H1 (cell line): ENCODE measurements at regions not wholly inside any gene's neighbourhood (a gene's known extent, or its start where the extent isn't known, plus 50 kb on each side); places are given as distances from the start of the nearest gene placed in this dataset.
A peak's percentile ranks its signal among the peaks of the same experiment; 100 is the strongest.

Experiments used
- CTCF ChIA-PET: fragments of 300-600 bp; sonication (Branson Sonifier 250); formaldehyde crosslinking; loops from one replicate; lab custom pipeline; 2021; ENCODE audit not compliant: partially characterized antibody; lab: Charles Lee
- POLR2A ChIA-PET: fragments of 300-600 bp; sonication (Branson Sonifier 250); formaldehyde crosslinking; loops from one replicate; lab custom pipeline; 2021; ENCODE audit warnings: inconsistent platforms; ENCODE audit not compliant: partially characterized antibody; lab: Charles Lee
- DNase-seq, 2 experiments: peaks; one replicate each; pipeline versions ENCODE4 v3.0.0 to v3.0.0-alpha.2; 2010 to 2022; ENCODE audit warnings: low spot score in 2 of 2, low read depth in 1 of 2, mixed read lengths in 1 of 2
- FAIRE-seq: peaks from 2 replicates; lab custom pipeline; 2011; peaks lifted over from hg19 to GRCh38; lab: Jason Lieb, UNC
- H2AFZ ChIP-seq: 2 replicates; pipeline ENCODE4 v1.8.1; 2012; ENCODE audit warnings: low read length, inconsistent platforms
- H2AK5ac ChIP-seq: 2 replicates; pipeline ENCODE4 v1.6.1; 2013; ENCODE audit warnings: low read depth, low read length
- H2BK120ac ChIP-seq: replicated peaks from 2 replicates; pipeline ENCODE3; 2013; ENCODE audit warnings: low read depth, low read length, inconsistent platforms
- H2BK12ac ChIP-seq: 2 replicates; pipeline ENCODE4 v1.6.1; 2013; ENCODE audit warnings: low read depth, low read length
- H2BK15ac ChIP-seq: 2 replicates; pipeline ENCODE4 v1.6.1; 2013; ENCODE audit warnings: low read length
- H2BK20ac ChIP-seq: 2 replicates; pipeline ENCODE4 v1.6.1; 2013; ENCODE audit warnings: low read length
- H2BK5ac ChIP-seq: 2 replicates; pipeline ENCODE4 v1.6.1; 2013; ENCODE audit warnings: low read depth, low read length
- H3K14ac ChIP-seq: 2 replicates; pipeline ENCODE4 v1.6.1; 2013; ENCODE audit warnings: inconsistent platforms; ENCODE audit not compliant: insufficient read length
- H3K18ac ChIP-seq: 2 replicates; pipeline ENCODE4 v1.6.1; 2013; ENCODE audit warnings: low read length; ENCODE audit errors: extremely low read depth
- H3K23ac ChIP-seq: 2 replicates; pipeline ENCODE4 v1.6.1; 2013; ENCODE audit warnings: inconsistent platforms; ENCODE audit not compliant: insufficient read length
- H3K23me2 ChIP-seq: 2 replicates; pipeline ENCODE4 v1.6.1; 2013; ENCODE audit warnings: low read depth, low read length
- H3K27ac ChIP-seq: 2 replicates; pipeline ENCODE4 v1.6.1; 2011; ENCODE audit warnings: low read depth, low read length, inconsistent platforms
- H3K27me3 ChIP-seq, 4 experiments: replicated peaks in 1 of 4; 1 replicate in 1 of 4; 2 replicates in 3 of 4; pipeline versions ENCODE4 v1.6.1 to v1.8.1; 2011 to 2013; ENCODE audit warnings: low read length in 3 of 4, mild to moderate bottlenecking in 3 of 4, inconsistent platforms in 2 of 4, mixed read lengths in 2 of 4, moderate library complexity in 1 of 4; ENCODE audit not compliant: control insufficient read depth in 3 of 4, insufficient read depth in 3 of 4; ENCODE audit errors: extremely low read depth in 1 of 4
- H3K36me3 ChIP-seq, 4 experiments: 2 replicates each; pipeline versions ENCODE4 v1.6.1 to v1.8.1; 2011 to 2013; ENCODE audit warnings: mild to moderate bottlenecking in 4 of 4, low read length in 3 of 4, moderate library complexity in 2 of 4, control low read depth in 1 of 4, inconsistent platforms in 1 of 4; ENCODE audit not compliant: insufficient read depth in 4 of 4, control insufficient read depth in 2 of 4
- H3K4ac ChIP-seq: replicated peaks from 2 replicates; pipeline ENCODE3; 2013; ENCODE audit warnings: low read length, low read depth, mixed read lengths, inconsistent platforms; ENCODE audit not compliant: insufficient read length
- H3K4me1 ChIP-seq, 4 experiments: replicated peaks in 1 of 4; 1 replicate in 1 of 4; 2 replicates in 3 of 4; pipeline versions ENCODE4 v1.6.1 to v1.8.1; 2011 to 2013; ENCODE audit warnings: low read length in 3 of 4, inconsistent platforms in 2 of 4, mixed read lengths in 1 of 4; ENCODE audit not compliant: insufficient read depth in 4 of 4, control insufficient read depth in 3 of 4
- H3K4me2 ChIP-seq, 2 experiments: 2 replicates each; pipeline versions ENCODE4 v1.6.1 to v1.8.1; 2011 to 2013; ENCODE audit warnings: low read depth in 2 of 2, low read length in 2 of 2, control low read depth in 1 of 2, inconsistent platforms in 1 of 2, mild to moderate bottlenecking in 1 of 2; ENCODE audit not compliant: insufficient read depth in 1 of 2
- H3K4me3 ChIP-seq, 4 experiments: fragments of 200-600, 300-600 bp in 1 of 4; sonication (generic), shearing (Covaris generic), sonication (Bioruptor Twin) in 1 of 4; 2 replicates each; pipeline versions ENCODE4 v1.5.1 to v1.8.1; 2011 to 2016; ENCODE audit warnings: low read length in 4 of 4, low read depth in 3 of 4, control low read depth in 2 of 4, inconsistent platforms in 2 of 4, mild to moderate bottlenecking in 2 of 4, mixed read lengths in 1 of 4, moderate library complexity in 1 of 4; ENCODE audit not compliant: insufficient read depth in 2 of 4; ENCODE audit errors: extremely low read depth in 1 of 4
- H3K56ac ChIP-seq: replicated peaks from 2 replicates; pipeline ENCODE3; 2013; ENCODE audit warnings: low read depth, mild to moderate bottlenecking, mixed read lengths, low read length, inconsistent platforms; ENCODE audit not compliant: insufficient read length
- H3K79me1 ChIP-seq: 2 replicates; pipeline ENCODE4 v1.6.1; 2013; ENCODE audit warnings: low read depth, low read length, control low read depth
- H3K79me2 ChIP-seq, 2 experiments: 2 replicates each; pipeline versions ENCODE4 v1.6.1 to v1.8.1; 2012 to 2013; ENCODE audit warnings: low read length in 2 of 2, mild to moderate bottlenecking in 2 of 2, inconsistent platforms in 1 of 2; ENCODE audit not compliant: insufficient read depth in 2 of 2, control insufficient read depth in 1 of 2
- H3K9ac ChIP-seq, 4 experiments: replicated peaks in 1 of 4; 1 replicate in 1 of 4; 2 replicates in 3 of 4; pipeline versions ENCODE4 v1.6.1 to v1.8.1; 2011 to 2013; ENCODE audit warnings: low read depth in 3 of 4, low read length in 3 of 4, control low read depth in 2 of 4, mild to moderate bottlenecking in 2 of 4, moderate library complexity in 2 of 4, inconsistent platforms in 1 of 4; ENCODE audit errors: extremely low read depth in 1 of 4
- H3K9me3 ChIP-seq, 2 experiments: 2 replicates each; pipeline versions ENCODE4 v1.6.1 to v1.8.1; 2012 to 2013; ENCODE audit warnings: mild to moderate bottlenecking in 2 of 2, moderate library complexity in 2 of 2, control low read depth in 1 of 2, inconsistent platforms in 1 of 2, low read depth in 1 of 2, low read length in 1 of 2, mixed read lengths in 1 of 2; ENCODE audit not compliant: insufficient read depth in 2 of 2
- H4K20me1 ChIP-seq, 2 experiments: replicated peaks in 1 of 2; 2 replicates each; pipeline versions ENCODE3 to v1.8.1; 2011 to 2013; ENCODE audit warnings: inconsistent platforms in 2 of 2, low read length in 2 of 2, mild to moderate bottlenecking in 1 of 2; ENCODE audit not compliant: insufficient read depth in 2 of 2, control insufficient read depth in 1 of 2
- H4K5ac ChIP-seq: 2 replicates; pipeline ENCODE4 v1.6.1; 2013; ENCODE audit warnings: low read length, low read depth, mixed read lengths, inconsistent platforms; ENCODE audit not compliant: insufficient read length
- H4K8ac ChIP-seq: 2 replicates; pipeline ENCODE4 v1.8.0; 2013; ENCODE audit warnings: mild to moderate bottlenecking, moderate library complexity, low read length, inconsistent platforms; ENCODE audit not compliant: insufficient read depth; ENCODE audit errors: extremely low read depth
- H4K91ac ChIP-seq: replicated peaks from 2 replicates; pipeline ENCODE3; 2013; ENCODE audit warnings: low read length, mixed read lengths, inconsistent platforms; ENCODE audit not compliant: insufficient read length
- CEBPB ChIP-seq: IDR thresholded peaks from 2 replicates; pipeline ENCODE4 v1.6.1; 2012; ENCODE audit warnings: low read depth, low read length
- HDAC2 ChIP-seq, 2 experiments: fragments of 300-600 bp in 1 of 2; sonication (generic) in 1 of 2; IDR thresholded peaks; 2 replicates each; pipeline ENCODE4 v1.6.1; 2011 to 2012; ENCODE audit warnings: low read depth in 2 of 2, low read length in 2 of 2, mild to moderate bottlenecking in 2 of 2, moderate library complexity in 2 of 2, borderline replicate concordance in 1 of 2, inconsistent platforms in 1 of 2
- JUND ChIP-seq: IDR thresholded peaks from 2 replicates; pipeline ENCODE4 v1.6.1; 2011; ENCODE audit warnings: mild to moderate bottlenecking, improper control_type of control experiment, low read length
- SUZ12 ChIP-seq: fragments of 200-600 bp; sonication (generic); IDR thresholded peaks from 2 replicates; pipeline ENCODE4 v1.6.1; 2012; ENCODE audit warnings: mild to moderate bottlenecking, inconsistent platforms, low read length, moderate library complexity, mixed read lengths
- TEAD4 ChIP-seq: IDR thresholded peaks from 2 replicates; pipeline ENCODE4 v1.6.1; 2012; ENCODE audit warnings: low read depth, low read length, inconsistent platforms, mixed read lengths
- WGBS, 2 experiments: shearing (Covaris generic) in 1 of 2; methylation state at CpG; one replicate each; pipeline versions ENCODE4 v1.1.6 to v1.1.7; 2013 to 2015; ENCODE audit warnings: low lambda C conversion rate in 2 of 2, mixed read lengths in 2 of 2, inconsistent platforms in 1 of 2, low coverage in 1 of 2, missing lambda C conversion rate in 1 of 2; ENCODE audit not compliant: insufficient replicate concordance in 2 of 2, insufficient coverage in 1 of 2, insufficient read length in 1 of 2; ENCODE audit errors: extremely low coverage in 1 of 2, missing lambda C conversion rate in 1 of 2; 5-methylcytosine and 5-hydroxymethylcytosine counted together

GRCh38 chr2:53104263-53104662 lies 663.3 kb upstream of the CHAC2 start:
- H3K27ac ChIP-seq = no peak overlapping the region
- no peak overlapping the region for H3K23ac ChIP-seq
- no peak overlapping the region for H2AK5ac ChIP-seq
- no peak overlapping the region for H2BK120ac ChIP-seq
- H3K4me2 ChIP-seq = peak overlapping the region in 1 of 2 experiments; percentile 22; a peak in 1 of 4 replicates
- peaks cover 0 to 3% (median 0%) of the 10 kb centered on the region in 4 experiments; a peak in 2 of 7 replicates for H3K4me1 ChIP-seq
- no peak overlapping the region for H4K5ac ChIP-seq
- H3K4ac ChIP-seq = no peak overlapping the region
- H3K36me3 ChIP-seq = no peaks in the 10 kb centered on the region
- no peaks in the 10 kb centered on the region for H3K27me3 ChIP-seq
- DNase-seq (peak in 1 of 2 experiments; percentile 7), FAIRE-seq (peak; percentile 13)
- H3K79me1 ChIP-seq = no peaks in the 10 kb centered on the region
- no peak overlapping the region for H3K18ac ChIP-seq
- CTCF ChIA-PET = interaction anchor here (1.5 kb wide), 1 partner anchor 163 kb away, joined by 4 read pairs; no protein-coding TSS in a partner anchor
- H2BK15ac ChIP-seq = no peak overlapping the region
- no peak overlapping the region for H2AFZ ChIP-seq
- no peaks in the 10 kb centered on the region for H3K23me2 ChIP-seq
- H3K56ac ChIP-seq = no peak overlapping the region
- H4K8ac ChIP-seq = no peak overlapping the region
- no peak overlapping the region for H2BK20ac ChIP-seq
- POLR2A ChIA-PET = interaction anchor here (1.0 to 2.1 kb wide), 2 partner anchors 9 to 15 kb away, joined by 5 to 7 read pairs; no protein-coding TSS in a partner anchor
- no peaks in the 10 kb centered on the region for H4K20me1 ChIP-seq
- H4K91ac ChIP-seq = no peak overlapping the region
- no peak overlapping the region for H3K4me3 ChIP-seq
- no peak overlapping the region for H3K14ac ChIP-seq
- WGBS, 2 experiments = 77% methylated on average over 4 of the region's 4 CpGs; no CpG with 5 or more reads in 1 of the 2 experiments
- no peak overlapping the region for H2BK5ac ChIP-seq
- no peak overlapping the region for H2BK12ac ChIP-seq
- no peak overlapping the region for H3K9ac ChIP-seq
- H3K79me2 ChIP-seq = no peaks in the 10 kb centered on the region
- no peaks in the 10 kb centered on the region for H3K9me3 ChIP-seq
- peak; percentile 83 for TF ChIP-seq TEAD4
- peak; percentile 98 for TF ChIP-seq CEBPB
- 0 out of 4 replicates have a peak, but pooled peaks of 1 of the 2 experiments have one; percentile 46 for TF ChIP-seq HDAC2 (IDR thresholded peaks at IDR 0.05; ENCODE audit: borderline replicate concordance in 1 of 2, low read depth in 2 of 2, low read length in 2 of 2)
- peak; percentile 75 for TF ChIP-seq JUND
- no peak for TF ChIP-seq SUZ12
- TF ChIP-seq, all 59 proteins: peak for 4
